Peyer's patch (tissue), 4 donors: ENCODE measurements at regions not wholly inside any gene's neighbourhood (a gene's known extent, or its start where the extent isn't known, plus 50 kb on each side); places are given as distances from the start of the nearest gene placed in this dataset.

ENCODE experiments used
- DNase-seq, 3 donors: peaks; one replicate each; pipeline ENCODE4 v3.0.0-alpha.2; 2017 to 2019
- H3K27ac ChIP-seq, 4 donors: fragments of 200-600 bp; sonication (generic); one replicate each; pipeline ENCODE4 v1.5.1; 2016 to 2019
- H3K27me3 ChIP-seq, 2 donors: fragments of 200-600 bp; sonication (generic); one replicate each; pipeline ENCODE4 v1.5.1; 2019
- H3K36me3 ChIP-seq, 3 donors: fragments of 200-600 bp; sonication (generic); one replicate each; pipeline ENCODE4 v1.5.1; 2016 to 2019
- H3K4me1 ChIP-seq, 4 donors: fragments of 200-600 bp; sonication (generic); one replicate each; pipeline ENCODE4 v1.5.1; 2016 to 2019
- H3K4me3 ChIP-seq, 4 donors: fragments of 200-600 bp; sonication (generic); 1 replicate in 3 of 4; 2 replicates in 1 of 4; pipeline ENCODE4 v1.5.1; 2016 to 2019; ENCODE audit warnings: mild to moderate bottlenecking in 1 of 4
- H3K9me3 ChIP-seq, 4 donors: fragments of 200-600 bp; sonication (generic); one replicate each; pipeline ENCODE4 v1.5.1; 2016 to 2019; ENCODE audit warnings: mild to moderate bottlenecking in 1 of 4
- POLR2A ChIP-seq, 2 donors: fragments of 450-650 bp; IDR thresholded peaks; one replicate each; pipeline ENCODE4 v1.5.1; 2017; ENCODE audit warnings: antibody characterized with exemption in 2 of 2, mild to moderate bottlenecking in 2 of 2, moderate library complexity in 2 of 2
- TF ChIP-seq, protein P1 (sequence below), 6 experiments: fragments of 450-650 bp in 4 of 6; fragments of 200-600 bp in 2 of 6; sonication (generic) in 1 of 6; IDR thresholded peaks; one replicate each; pipeline ENCODE4 v1.5.1; 2017 to 2019; ENCODE audit warnings: antibody characterized with exemption in 6 of 6, mild to moderate bottlenecking in 3 of 6, moderate library complexity in 1 of 6

DNA sequence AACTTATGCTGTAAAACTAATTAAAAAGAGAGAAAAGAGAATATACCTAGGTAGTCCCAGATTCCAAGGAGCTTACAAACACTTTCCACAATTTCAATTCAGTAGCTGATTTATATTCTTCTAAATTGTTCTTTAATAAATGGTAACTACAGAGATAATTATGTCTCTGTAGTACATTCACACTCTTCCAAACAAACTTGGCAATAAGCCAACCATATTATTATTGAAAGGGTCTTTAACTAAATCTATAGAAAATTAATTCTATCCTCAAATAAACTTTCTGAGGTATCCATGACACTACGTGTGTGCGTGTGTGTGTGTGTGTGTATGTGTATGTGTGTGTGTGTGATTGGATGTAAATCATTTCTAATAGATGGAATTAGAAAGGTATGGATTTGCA lies 217.4 kb upstream of the EYS start:
- TF ChIP-seq POLR2A (IDR thresholded peaks at IDR 0.05): no peak
- TF ChIP-seq, protein P1, sequence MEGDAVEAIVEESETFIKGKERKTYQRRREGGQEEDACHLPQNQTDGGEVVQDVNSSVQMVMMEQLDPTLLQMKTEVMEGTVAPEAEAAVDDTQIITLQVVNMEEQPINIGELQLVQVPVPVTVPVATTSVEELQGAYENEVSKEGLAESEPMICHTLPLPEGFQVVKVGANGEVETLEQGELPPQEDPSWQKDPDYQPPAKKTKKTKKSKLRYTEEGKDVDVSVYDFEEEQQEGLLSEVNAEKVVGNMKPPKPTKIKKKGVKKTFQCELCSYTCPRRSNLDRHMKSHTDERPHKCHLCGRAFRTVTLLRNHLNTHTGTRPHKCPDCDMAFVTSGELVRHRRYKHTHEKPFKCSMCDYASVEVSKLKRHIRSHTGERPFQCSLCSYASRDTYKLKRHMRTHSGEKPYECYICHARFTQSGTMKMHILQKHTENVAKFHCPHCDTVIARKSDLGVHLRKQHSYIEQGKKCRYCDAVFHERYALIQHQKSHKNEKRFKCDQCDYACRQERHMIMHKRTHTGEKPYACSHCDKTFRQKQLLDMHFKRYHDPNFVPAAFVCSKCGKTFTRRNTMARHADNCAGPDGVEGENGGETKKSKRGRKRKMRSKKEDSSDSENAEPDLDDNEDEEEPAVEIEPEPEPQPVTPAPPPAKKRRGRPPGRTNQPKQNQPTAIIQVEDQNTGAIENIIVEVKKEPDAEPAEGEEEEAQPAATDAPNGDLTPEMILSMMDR (IDR thresholded peaks at IDR 0.05): no peak

DNA sequence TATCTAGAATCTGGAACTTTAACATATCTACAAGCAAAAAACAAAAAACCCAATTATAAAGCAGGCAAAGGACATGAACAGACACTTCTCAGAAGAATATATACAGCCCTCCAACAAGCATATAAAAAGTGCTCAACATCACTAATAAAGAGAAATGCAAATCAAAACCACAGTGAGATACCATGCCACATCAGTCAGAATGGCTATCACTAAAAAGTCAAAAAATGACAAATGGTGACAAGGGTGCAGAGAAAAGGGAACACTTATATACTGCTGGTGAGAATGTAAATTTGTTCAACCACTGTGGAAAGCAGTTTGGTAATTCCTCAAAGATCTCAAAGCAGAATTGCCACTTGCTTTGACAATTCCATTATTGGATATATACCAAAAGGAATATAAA lies 215.0 kb upstream of the EYS start:
- no peak for DNase-seq
- H3K36me3 ChIP-seq: no peaks in the 10 kb centered on the region
- H3K27ac ChIP-seq: no peak overlapping the region
- TF ChIP-seq, protein P1 (IDR thresholded peaks at IDR 0.05): no peak
- no peak for TF ChIP-seq POLR2A (IDR thresholded peaks at IDR 0.05)
- H3K27me3 ChIP-seq: no peaks in the 10 kb centered on the region
- no peaks in the 10 kb centered on the region for H3K4me1 ChIP-seq
- no peak overlapping the region for H3K4me3 ChIP-seq
- H3K9me3 ChIP-seq: no peaks in the 10 kb centered on the region

More for the DNA sequence above, 217.4 kb upstream of the EYS start:
- H3K9me3 ChIP-seq: no peaks in the 10 kb centered on the region
- no peak overlapping the region for H3K4me3 ChIP-seq
- no peak for DNase-seq
- no peaks in the 10 kb centered on the region for H3K27me3 ChIP-seq
- H3K4me1 ChIP-seq: no peaks in the 10 kb centered on the region
- H3K27ac ChIP-seq: no peak overlapping the region
- no peaks in the 10 kb centered on the region for H3K36me3 ChIP-seq

DNA sequence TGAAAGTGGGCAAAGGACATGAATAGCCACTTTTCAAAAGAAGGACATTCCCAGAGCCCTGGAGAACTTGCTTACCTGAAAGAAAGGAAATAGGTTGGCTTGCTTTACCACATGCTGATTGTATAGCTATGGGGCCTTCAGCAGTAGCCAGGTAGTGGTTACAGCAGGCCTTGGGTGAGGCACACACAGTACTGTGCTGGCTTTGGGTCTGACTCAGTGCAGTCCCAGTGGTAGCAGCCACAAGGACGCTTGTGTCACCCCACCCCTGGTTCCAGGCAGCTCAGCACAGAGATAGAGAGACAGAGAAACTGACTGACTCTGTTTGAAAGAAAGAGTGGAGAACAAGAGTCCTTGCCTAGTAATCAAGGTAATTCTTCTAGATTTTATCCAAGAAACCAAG lies 201.0 kb upstream of the EYS start:
- Histone ChIP-seq H3K4me3 (no peak overlapping the region), H3K9me3 (no peaks in the 10 kb centered on the region), H3K36me3 (no peaks in the 10 kb centered on the region), H3K27me3 (no peaks in the 10 kb centered on the region), H3K4me1 (no peaks in the 10 kb centered on the region), H3K27ac (no peak overlapping the region)
- no peak for TF ChIP-seq POLR2A (IDR thresholded peaks at IDR 0.05)
- TF ChIP-seq, protein P1 (IDR thresholded peaks at IDR 0.05): no peak
- DNase-seq: no peak

DNA sequence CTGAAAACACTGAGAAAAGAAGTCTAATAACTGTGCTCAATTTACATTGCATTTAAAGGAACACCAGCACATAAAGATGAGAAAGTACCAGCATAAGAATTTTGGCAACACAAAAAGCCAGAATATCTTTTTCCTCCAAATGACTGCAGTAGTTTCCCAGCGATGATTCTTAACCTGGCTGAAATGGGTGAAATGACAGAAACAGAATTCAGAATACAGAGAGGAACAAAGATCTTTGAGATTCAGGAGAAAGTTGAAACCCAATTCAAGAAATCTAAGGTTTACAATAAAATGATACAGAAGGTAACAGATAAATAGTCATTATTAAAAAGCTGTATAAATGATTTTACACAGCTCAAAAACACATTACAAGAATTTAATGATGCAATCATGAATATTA lies 197.0 kb upstream of the EYS start:
- Histone ChIP-seq H3K4me3 (no peak overlapping the region), H3K27ac (no peak overlapping the region), H3K9me3 (no peaks in the 10 kb centered on the region), H3K4me1 (no peaks in the 10 kb centered on the region), H3K36me3 (no peaks in the 10 kb centered on the region), H3K27me3 (no peaks in the 10 kb centered on the region)
- DNase-seq: no peak
- TF ChIP-seq, protein P1 (IDR thresholded peaks at IDR 0.05): no peak
- TF ChIP-seq POLR2A (IDR thresholded peaks at IDR 0.05): no peak

DNA sequence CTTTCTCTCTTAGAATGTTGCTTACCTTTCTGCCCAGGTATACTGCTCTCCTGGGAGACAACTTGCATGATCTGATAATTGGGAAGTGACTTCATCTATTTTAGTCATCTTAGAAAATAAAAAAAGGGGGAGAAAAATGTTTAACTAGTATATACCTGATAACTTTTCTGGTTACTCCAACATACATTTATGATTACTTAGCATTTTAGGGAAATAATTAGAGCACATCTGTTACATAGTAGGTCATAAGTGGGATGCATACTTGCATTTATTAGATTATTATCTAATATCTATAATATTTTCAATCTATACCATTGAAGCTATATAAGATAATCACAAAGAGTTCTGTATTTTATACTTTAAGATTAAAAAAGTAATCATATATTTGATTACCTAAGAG lies 193.9 kb upstream of the EYS start:
- no peak overlapping the region for H3K27ac ChIP-seq
- DNase-seq: no peak
- no peaks in the 10 kb centered on the region for H3K4me1 ChIP-seq
- H3K27me3 ChIP-seq: no peaks in the 10 kb centered on the region
- no peaks in the 10 kb centered on the region for H3K9me3 ChIP-seq
- TF ChIP-seq POLR2A (IDR thresholded peaks at IDR 0.05): no peak
- TF ChIP-seq, protein P1 (IDR thresholded peaks at IDR 0.05): no peak
- no peaks in the 10 kb centered on the region for H3K36me3 ChIP-seq
- no peak overlapping the region for H3K4me3 ChIP-seq

DNA sequence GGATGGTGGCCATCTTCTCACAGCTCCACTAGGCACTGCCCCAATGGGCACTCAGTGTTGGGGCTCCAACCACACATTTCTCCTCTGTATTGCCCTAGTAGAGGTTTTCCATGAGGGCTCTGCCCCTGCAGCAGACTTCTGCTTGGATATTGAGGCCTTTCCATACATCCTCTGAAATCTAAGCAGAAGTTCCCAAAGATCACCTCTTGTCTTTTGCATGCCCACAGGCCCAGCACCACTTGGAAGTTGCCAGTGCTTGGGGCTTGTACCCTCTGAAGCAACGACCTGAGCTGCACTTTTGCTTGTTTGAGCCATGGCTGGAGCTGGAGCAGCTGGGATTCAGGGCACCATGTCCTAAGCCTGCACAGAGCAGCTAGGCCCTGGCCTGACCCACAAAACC lies 189.1 kb upstream of the EYS start:
- H3K4me3 ChIP-seq: no peak overlapping the region
- no peaks in the 10 kb centered on the region for H3K27me3 ChIP-seq
- no peak overlapping the region for H3K27ac ChIP-seq
- H3K4me1 ChIP-seq: no peaks in the 10 kb centered on the region
- TF ChIP-seq, protein P1 (IDR thresholded peaks at IDR 0.05): no peak
- TF ChIP-seq POLR2A (IDR thresholded peaks at IDR 0.05): no peak
- H3K36me3 ChIP-seq: no peaks in the 10 kb centered on the region
- DNase-seq: no peak
- H3K9me3 ChIP-seq: no peaks in the 10 kb centered on the region
